ENCODE measurements at regions not wholly inside any gene's neighbourhood (a gene's known extent, or its start where the extent isn't known, plus 50 kb on each side); places are given as distances from the start of the nearest gene placed in this dataset.

- no peak for TF ChIP-seq EZH2 (IDR thresholded peaks at IDR 0.05; ENCODE audit: borderline replicate concordance, low read depth, low read length, severe bottlenecking)
- no peak for TF ChIP-seq CTCF (IDR thresholded peaks at IDR 0.05; ENCODE audit: borderline replicate concordance, extremely low read depth, low read length, poor library complexity, severe bottlenecking)
Observed at GRCh38 chr15:97410897-97411575, 549.5 kb upstream of the ARRDC4 start.
